Calu3 (cell line): ENCODE measurements at regions not wholly inside any gene's neighbourhood (a gene's known extent, or its start where the extent isn't known, plus 50 kb on each side); places are given as distances from the start of the nearest gene placed in this dataset.

Source experiments
- BruUV-seq: library from RNA; stranded (reverse); fragments of 400-500 nt; replicated peaks from 2 replicates; lab custom pipeline; 2021; lab: Mats Ljungman, UMichigan
- CTCF ChIA-PET: fragments of 300-600 bp; sonication (Branson Sonifier 250); formaldehyde crosslinking; loops from one replicate; lab custom pipeline; 2022; ENCODE audit warnings: antibody characterized with exemption; lab: Charles Lee
- DNase-seq: peaks from one replicate; pipeline ENCODE4 v3.0.0; 2022
- H3K27ac Mint-ChIP-seq: one replicate; pipeline ENCODE4 v1.8.0; 2022; ENCODE audit warnings: mixed read lengths; ENCODE audit not compliant: unreplicated experiment
- H3K27me3 Mint-ChIP-seq: one replicate; pipeline ENCODE4 v1.8.0; 2022; ENCODE audit warnings: mixed read lengths; ENCODE audit not compliant: unreplicated experiment
- H3K36me3 Mint-ChIP-seq: one replicate; pipeline ENCODE4 v1.8.0; 2022; ENCODE audit warnings: mild to moderate bottlenecking, moderate library complexity, mixed read lengths; ENCODE audit not compliant: insufficient read depth, unreplicated experiment
- H3K4me1 Mint-ChIP-seq: one replicate; pipeline ENCODE4 v1.8.0; 2022; ENCODE audit warnings: mild to moderate bottlenecking, low read depth, mixed read lengths; ENCODE audit not compliant: unreplicated experiment
- H3K4me3 Mint-ChIP-seq: one replicate; pipeline ENCODE4 v1.8.0; 2022; ENCODE audit warnings: mild to moderate bottlenecking, low read depth, moderate library complexity, mixed read lengths; ENCODE audit not compliant: unreplicated experiment
- H3K9me3 Mint-ChIP-seq: one replicate; pipeline ENCODE4 v1.8.0; 2022; ENCODE audit warnings: low read depth, mixed read lengths; ENCODE audit not compliant: unreplicated experiment
- intact Hi-C: fragments of 100-400 bp; cut with micrococcal nuclease; formaldehyde crosslinking; loops from one replicate; pipeline ENCODE4 v1.10.0; 2022; ENCODE audit not compliant: unreplicated experiment
- TF ChIP-seq, protein P1 (sequence below): fragments of 200-600 bp; IDR thresholded peaks from one replicate; pipeline ENCODE4 v1.8.0; 2022; ENCODE audit warnings: antibody characterized with exemption; ENCODE audit not compliant: unreplicated experiment

DNA sequence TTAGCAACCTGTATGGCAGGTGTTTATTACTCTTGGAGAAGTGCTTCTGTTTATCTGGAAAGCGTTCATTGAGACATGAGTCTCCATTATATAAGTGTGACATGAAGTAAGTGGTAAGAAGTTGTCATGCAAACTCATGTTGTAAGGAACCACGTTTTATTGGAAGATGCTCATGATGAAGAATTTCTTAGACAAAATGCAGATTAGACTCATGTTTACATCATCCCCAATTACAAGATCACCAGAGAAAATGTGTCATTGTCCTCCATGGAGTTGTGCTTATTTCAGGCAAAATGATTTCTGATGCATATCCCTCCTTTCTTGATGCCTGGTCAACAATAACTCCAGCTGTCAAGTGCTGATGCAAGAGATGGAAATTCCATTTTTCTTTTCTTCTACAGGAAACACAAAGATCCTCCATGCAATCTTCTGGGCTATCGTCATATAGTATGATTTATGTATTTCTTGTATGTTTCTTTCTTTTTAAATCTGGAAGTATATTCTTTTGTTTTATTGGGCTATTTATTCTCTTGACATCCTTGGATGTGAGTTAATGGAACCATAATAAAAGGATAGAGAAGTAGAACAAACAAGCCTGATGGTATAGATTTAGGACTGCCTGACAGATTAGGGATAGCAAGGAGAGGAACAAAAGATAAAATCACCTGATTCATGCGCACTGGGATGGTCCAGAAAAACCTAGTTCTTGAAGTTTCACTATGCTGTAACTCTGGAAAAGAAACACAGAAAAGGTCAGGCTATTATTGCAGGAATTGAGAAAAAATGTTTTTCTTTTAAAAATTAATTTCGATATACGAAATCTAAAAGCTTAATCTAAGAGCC, 50.7 kb upstream of the DIAPH3 start:
- intact Hi-C loops = no loop called here
- BruUV-seq = no TSS peak
- Mint-ChIP-seq H3K27me3 (peaks cover 17% of the 10 kb centered on the region), H3K4me1 (no peaks in the 10 kb centered on the region), H3K27ac (no peak overlapping the region), H3K4me3 (no peak overlapping the region), H3K9me3 (no peaks in the 10 kb centered on the region), H3K36me3 (no peaks in the 10 kb centered on the region)
- no peak for DNase-seq
- TF ChIP-seq, protein P1, sequence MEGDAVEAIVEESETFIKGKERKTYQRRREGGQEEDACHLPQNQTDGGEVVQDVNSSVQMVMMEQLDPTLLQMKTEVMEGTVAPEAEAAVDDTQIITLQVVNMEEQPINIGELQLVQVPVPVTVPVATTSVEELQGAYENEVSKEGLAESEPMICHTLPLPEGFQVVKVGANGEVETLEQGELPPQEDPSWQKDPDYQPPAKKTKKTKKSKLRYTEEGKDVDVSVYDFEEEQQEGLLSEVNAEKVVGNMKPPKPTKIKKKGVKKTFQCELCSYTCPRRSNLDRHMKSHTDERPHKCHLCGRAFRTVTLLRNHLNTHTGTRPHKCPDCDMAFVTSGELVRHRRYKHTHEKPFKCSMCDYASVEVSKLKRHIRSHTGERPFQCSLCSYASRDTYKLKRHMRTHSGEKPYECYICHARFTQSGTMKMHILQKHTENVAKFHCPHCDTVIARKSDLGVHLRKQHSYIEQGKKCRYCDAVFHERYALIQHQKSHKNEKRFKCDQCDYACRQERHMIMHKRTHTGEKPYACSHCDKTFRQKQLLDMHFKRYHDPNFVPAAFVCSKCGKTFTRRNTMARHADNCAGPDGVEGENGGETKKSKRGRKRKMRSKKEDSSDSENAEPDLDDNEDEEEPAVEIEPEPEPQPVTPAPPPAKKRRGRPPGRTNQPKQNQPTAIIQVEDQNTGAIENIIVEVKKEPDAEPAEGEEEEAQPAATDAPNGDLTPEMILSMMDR = no peak
- CTCF ChIA-PET = no interaction called here

DNA sequence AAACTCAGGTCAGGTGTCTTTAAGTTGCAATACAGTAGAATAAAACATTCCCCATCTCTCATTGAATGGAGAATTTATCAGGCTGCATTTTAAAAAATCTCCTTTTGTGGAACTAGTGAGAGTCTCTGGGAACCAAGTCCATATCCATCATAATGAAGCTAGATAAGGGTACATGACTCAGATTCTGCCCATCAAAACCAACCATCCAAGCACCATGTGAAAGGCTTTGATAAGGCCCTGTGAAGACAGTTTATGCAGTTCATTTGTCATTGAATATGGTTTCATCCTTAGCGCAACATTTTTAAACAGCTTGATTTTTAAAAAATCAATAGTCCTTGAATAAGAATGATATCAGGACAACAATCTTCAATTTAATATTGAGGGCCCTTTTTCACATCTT, 56.3 kb upstream of the DIAPH3 start:
- H3K36me3 Mint-ChIP-seq = no peaks in the 10 kb centered on the region
- intact Hi-C loops = no loop called here
- no peak overlapping the region for H3K4me3 Mint-ChIP-seq
- TF ChIP-seq, protein P1 = no peak
- H3K27ac Mint-ChIP-seq = no peak overlapping the region
- no TSS peak for BruUV-seq
- CTCF ChIA-PET = no interaction called here
- no peaks in the 10 kb centered on the region for H3K4me1 Mint-ChIP-seq
- no peak for DNase-seq
- H3K9me3 Mint-ChIP-seq = no peaks in the 10 kb centered on the region
- H3K27me3 Mint-ChIP-seq = peaks cover 17% of the 10 kb centered on the region

DNA sequence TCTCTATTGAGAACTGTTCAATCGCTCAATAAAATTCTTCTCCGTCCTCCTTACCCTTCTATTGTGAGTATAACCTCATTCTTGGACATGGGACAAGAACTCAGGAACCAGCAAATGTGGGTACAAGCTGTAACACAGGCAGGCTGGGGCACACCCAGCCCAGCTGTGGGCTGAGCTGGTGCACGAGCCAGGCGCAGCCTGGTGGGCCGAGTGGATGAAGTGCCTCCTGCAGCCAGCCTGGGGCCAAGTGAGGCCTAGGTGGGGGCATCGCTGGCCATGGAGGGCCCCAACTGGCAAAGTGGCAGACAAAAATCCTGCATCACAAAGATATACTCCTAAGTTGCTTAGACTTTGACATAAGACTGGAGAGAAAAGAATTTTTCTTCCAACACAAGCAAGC, 57.9 kb upstream of the DIAPH3 start:
- no peaks in the 10 kb centered on the region for H3K36me3 Mint-ChIP-seq
- BruUV-seq = no TSS peak
- CTCF ChIA-PET = no interaction called here
- no peaks in the 10 kb centered on the region for H3K9me3 Mint-ChIP-seq
- H3K4me3 Mint-ChIP-seq = no peak overlapping the region
- TF ChIP-seq, protein P1 = no peak
- intact Hi-C loops = no loop called here
- H3K4me1 Mint-ChIP-seq = no peaks in the 10 kb centered on the region
- peaks cover 10% of the 10 kb centered on the region for H3K27me3 Mint-ChIP-seq
- no peak for DNase-seq
- H3K27ac Mint-ChIP-seq = no peak overlapping the region

DNA sequence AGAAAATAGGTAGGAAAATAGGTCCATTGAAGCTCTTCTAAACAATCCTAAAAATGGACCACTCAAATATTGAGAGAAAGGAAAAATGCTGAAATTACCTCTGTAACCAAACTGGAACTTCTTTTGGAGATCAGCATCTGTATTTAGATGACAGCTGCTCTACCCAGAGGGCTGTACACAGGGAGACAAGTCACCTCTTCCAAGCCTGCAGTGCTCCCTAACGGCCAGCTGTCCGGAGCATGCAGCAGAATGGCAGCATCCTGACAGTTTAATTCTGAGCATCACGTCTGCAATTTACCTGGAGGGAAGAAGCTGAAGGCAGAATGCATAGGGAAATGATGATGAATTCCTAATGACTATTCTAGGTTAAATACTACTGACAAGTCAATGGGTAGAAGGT, 62.8 kb upstream of the DIAPH3 start:
- H3K4me3 Mint-ChIP-seq = no peak overlapping the region

More for the DNA sequence above, 62.8 kb upstream of the DIAPH3 start:
- Mint-ChIP-seq H3K27ac (no peak overlapping the region), H3K9me3 (no peaks in the 10 kb centered on the region), H3K4me1 (no peaks in the 10 kb centered on the region), H3K36me3 (no peaks in the 10 kb centered on the region), H3K27me3 (no peaks in the 10 kb centered on the region)
- TF ChIP-seq, protein P1 = no peak
- CTCF ChIA-PET = no interaction called here
- no TSS peak for BruUV-seq
- DNase-seq = no peak
- intact Hi-C loops = no loop called here
